ENCODE measurements at regions not wholly inside any gene's neighbourhood (a gene's known extent, or its start where the extent isn't known, plus 50 kb on each side); places are given as distances from the start of the nearest gene placed in this dataset.

DNA sequence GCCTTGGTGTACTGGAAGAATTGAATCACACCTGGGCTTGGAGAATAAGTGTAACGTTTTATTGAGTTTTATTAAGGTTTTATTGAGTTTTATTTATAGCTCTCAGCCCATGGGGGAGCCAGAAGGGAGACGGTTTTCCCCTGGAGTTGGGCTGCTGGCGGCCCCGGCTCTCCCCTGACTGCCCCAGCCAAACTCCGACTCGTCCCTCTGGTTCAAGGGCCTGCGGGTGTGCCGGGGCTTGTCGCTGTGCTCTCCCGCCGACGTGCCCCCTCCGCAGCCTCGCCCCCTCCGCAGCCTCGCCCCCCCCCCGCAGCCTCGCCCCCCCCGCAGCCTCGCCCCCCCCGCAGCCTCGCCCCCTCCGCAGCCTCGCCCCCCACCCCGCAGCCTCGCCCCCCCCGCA is 326.1 kb upstream of the RTL1 start:
- DNase-seq (ENCODE audit: low read depth) = no peak

DNA sequence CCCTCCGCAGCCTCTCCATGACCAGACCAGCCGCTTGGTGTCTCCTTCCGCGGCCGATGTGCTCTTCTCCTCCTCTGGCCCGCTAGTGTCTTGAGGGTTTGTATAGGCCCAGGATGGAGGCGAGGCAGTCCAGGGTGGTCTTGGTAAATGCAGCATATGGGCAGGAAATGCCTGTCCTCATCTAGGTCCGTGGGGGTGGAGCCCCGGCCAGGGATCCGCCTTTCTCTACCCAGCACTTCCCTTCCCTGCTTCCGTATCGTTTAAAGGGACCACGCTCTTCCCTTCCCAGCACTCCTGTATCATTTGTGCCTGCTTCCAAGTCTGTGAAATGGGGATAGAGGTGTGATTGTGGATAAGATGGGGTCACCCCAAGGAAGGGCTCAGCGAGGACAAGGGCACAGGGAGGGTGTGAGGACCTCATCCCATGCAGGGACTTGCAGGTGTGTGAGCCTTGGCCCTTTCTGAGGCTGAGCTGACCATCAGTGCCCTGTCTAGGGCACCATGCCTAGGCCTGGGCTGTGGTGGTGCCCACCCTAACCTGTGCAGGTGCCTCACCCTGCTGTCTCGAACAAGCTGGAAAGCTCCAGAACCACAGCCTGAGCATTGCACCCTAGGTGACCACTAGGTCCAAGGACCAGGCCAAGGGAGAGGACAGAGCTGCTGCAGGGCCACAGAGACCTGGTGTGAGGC is 326.8 kb upstream of the RTL1 start:
- DNase-seq (ENCODE audit: low read depth) = no peak

DNA sequence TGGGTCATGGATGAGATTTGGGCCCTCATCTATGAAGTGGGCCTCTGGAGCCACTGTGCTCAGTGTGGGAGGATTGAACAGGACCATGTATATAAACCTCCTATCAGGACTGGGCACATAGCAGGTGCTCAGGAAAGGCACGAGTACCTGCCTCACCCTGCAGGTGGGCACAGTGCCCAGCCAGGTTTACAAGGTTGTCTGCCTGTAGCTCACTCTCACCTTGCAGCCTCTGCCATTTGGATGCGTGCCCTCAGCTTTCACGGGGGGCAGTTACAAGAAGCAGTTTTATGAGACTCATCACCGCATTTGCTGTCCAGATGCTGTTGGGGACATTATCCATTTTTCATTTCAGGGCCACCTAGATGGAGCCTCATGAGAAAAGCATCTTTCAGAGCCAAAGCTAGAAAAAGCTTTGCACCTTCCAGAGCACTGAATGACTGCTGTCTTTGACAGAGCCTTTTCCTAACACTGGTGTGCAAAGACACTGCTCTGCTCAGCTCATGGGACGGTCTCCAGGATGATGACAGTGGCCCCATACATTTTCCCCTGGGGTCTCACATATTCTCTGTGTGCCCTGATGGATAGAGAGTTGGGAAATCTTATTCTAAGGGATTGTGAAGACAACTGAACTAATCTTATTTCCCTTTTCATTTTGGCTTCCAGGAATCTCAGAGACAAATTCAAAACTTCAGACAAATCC is 327.5 kb upstream of the RTL1 start:
- no peak for DNase-seq (ENCODE audit: low read depth)

DNA sequence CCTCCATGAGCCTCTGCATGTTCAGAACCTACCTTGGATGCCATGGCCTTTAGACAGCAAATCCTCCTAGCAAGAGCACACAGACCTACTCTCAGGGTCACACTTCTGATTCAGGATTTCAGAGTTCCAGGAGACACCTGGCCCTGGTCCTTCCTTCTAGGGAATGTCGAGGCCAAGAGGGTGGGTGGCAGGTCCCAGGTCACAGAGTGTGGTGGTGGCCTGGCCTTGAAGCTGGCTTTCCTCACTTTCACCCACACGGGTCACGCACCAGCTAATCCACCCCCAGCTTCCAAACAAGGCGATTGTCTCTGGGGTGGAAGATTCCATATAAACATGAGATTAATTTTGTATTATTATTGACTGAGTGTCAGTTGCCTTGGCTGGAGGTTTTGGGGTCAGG is 328.3 kb upstream of the RTL1 start:
- no peak for DNase-seq (ENCODE audit: low read depth)

DNA sequence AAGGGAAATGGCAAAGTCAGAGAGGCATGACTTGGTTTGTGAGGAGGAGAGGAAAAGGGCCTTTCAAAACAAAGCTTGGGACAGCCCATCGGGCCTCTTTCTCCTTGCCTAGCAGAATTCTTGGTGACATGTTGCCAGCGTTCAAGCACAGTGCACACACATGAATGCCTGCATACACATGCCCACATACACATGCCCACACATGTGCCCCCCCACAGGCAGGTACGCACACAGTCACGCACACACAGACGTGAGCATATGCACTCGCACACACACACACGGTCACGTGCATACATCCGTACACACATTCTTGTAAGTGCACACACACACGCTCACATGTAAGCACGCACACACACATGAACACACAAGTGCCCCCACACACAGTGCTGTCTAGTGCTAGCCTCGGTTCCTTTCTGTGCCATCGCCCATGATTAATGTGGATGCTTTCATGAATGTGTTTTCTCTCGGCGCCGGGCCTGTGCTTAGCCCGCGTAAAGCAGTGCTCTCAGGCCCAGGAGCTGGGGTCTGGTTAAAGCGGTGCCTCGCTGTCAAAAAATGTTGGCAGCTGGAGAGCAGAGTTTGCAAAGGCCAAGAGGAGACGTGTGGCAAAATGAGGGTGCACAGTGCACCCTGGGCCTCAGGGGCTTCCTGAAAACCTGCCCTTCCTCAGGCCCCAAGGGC is 328.8 kb upstream of the DIO3 start:
- no peak for DNase-seq (ENCODE audit: low read depth)

DNA sequence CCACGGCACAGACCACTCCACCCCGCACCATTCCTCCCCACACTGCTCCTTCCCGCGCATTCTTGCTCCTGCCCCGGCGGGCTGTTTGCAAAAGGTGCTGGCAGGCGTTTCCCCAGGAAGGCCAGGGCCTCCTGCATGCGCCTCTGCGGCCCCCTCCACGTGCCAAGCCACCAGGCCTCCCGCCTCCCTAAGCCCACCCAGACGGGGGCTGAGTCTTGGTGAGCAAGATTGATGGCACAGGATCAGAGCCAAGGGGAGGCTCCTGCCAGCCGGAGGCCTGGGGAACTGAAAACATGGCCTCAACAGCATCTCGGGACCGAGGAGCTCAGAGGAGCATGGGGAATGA is 328.3 kb upstream of the DIO3 start:
- no peak for DNase-seq (ENCODE audit: low read depth)

DNA sequence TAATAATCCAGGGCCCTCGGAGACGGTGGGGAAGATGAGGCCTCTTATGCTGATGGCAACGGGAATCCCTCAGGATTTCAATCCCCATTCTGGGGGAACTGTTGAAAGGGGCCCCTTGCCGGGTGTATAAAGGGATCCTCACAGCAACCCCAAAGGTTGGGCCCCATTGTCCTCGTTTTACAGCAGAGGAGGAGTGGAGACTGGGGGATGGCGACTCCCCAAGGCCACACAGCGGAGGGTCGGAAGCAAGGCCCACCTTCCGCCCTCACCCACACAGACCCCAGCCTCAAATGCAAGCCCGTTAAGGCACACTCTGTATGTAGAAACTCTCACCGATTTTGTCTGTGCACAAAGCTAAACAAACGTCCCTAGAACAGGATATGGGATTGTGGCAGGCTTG is 327.9 kb upstream of the DIO3 start:
- DNase-seq (ENCODE audit: low read depth) = no peak

DNA sequence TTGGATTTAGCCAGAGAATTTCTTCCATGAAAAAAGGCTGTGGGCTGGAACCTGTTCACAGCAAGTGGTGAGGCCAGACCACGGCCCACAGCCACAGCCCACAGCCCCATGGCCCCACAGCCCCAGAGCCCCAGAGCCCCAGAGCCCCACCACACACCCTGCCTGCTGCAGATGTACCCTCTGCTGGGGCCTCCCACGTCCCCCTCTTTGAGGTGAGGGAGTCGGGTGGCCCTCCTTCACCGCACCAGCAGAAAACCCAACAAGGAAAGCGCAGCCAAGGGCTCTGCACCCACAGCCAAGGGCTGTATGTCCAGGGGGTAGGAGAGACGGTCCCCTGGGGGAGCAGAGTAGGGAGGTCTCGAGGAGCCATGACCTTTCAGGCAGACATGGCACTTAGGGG is 327.5 kb upstream of the DIO3 start:
- DNase-seq (ENCODE audit: low read depth) = no peak

DNA sequence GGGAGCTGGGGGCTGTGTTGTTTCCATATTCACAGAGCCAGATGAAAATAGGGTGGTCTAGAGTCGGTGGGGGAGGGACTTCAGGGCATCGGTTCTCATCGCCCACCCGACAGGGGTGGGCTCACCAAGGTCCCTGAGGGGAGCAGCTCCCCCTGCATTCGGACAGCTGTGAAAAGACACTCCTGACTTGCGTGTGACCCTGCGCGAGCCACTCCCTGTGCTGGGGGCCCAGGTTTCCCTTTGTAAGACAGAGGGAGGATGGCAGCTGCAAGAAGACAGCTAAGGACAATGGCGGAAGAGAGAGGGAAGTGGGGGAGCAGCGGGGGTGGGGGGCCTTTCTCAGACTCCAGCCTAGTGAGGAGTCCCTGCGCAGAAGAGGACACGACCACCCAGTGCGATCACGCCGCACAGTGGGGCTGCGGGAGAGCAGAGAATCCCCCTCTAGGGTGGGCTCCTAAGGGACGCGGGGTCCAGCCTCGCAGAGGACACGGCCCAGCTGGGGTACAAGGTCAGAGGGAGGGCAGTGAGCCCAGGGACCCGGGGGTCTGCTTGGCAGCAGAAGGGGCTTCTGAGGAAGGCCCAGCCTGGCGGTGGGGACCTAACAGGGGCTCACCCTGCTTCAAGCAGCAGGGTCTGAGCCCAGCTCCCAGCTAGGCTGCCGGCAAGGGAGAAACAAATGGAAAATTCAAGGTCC is 326.9 kb upstream of the DIO3 start:
- DNase-seq (ENCODE audit: low read depth) = no peak

DNA sequence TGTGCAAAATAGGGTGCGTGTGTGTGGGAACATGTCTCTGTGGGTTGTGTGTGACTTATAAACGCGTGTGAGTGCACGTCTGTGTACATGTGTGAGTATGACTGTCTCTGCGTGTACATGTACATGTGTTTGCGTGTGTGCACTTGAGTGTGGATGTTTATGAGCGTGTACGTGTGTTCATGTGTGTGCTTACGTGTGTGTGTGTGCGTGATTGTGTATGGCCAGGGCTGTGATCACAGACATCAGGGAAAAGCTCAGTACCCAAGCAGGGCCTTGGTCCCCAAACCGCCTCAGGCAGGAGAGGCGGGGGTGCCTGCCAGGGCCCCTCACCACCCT is 326.3 kb upstream of the DIO3 start:
- no peak for DNase-seq (ENCODE audit: low read depth)

DNA sequence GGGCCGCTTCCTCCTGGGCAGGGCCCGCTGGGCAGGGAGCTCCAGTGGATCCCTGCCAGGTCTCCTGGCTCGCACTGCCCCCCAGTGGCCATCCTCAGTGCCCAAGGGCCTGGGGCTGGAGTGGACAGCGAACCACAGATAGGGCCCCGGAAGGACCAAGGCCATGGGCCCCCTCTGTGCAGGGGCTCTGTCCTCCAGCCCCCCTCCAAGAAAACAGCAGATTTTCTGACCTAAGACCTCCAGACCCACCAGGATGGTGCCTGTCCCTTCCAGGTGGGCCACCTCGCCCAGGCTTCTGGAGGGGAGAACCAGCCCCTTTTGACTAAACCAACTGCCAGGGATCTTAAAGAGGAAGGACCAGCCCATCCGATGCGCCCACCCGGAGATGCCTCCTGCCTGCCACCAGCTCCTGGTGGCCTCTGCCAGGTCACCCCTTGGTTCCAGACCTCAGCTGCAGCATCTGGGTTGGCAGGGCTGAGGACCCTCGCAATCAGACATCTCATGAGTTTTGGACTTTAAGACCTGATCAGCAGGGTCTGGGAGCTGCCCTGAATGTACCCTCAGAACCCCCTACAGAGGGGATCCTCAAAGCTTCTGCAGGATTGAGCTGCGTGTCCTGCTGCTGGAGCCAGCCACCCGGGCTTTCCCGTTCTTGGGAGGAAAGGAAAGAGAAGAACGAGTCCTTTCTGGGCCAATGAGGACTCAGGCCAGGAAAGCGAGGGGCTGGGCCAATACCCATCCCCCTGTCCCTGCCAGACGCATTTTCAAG is 325.8 kb upstream of the DIO3 start:
- DNase-seq (ENCODE audit: low read depth) = no peak

DNA sequence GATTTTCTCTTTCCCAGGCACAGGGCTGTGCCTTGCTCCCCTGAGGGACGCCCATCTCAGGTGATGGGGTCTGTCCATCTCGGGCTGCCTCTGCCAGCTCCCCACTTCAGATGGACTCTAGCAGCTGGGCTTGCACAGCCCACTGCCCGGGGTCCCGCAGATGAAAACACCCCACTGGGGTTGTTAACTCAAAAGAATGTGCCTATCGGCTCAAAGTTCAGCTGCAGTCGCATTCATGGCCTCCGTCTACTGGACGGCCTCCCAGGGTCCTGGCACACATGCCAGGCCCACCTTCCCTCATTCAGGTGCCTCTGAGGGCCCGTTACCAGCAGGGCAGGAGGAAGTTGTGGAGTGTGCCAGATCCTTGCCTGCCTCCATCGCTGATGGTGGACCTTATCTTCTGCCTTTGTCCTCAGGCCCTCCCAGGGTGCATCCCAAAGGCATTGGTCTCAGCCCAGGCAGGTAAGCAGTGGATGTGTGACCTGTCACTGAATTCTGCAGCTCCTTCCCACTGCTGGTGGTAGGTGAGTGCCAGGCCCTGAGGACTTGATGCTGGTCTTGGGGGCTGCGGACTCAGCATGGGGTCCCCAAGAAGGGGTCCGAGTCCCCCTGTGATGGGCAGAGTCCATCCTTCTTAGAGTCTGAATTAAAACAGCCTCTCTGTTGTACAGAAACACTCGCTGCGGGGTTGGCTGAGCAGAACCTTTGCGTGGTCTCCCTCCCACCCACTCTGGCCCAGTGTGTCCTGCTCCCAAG is 324.6 kb upstream of the DIO3 start:
- DNase-seq (ENCODE audit: low read depth) = no peak

DNA sequence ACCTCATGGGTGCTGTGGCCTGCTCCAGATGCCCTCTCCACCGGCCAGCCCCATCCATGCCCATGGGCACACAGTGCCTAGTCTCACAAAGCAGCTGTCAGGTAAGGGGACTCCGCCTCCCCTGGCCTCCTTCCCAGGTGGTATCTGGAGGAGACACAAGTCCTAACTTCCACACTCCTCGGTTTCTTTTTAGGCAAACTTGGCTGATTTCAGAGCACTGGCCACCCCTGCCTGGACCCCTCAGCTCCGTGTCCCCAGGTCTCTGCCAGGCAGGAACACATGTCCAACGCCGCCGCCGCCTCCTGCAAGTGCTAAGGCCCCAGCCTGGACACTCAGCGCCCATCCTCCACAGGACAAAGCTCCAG is 324.1 kb upstream of the DIO3 start:
- no peak for DNase-seq (ENCODE audit: low read depth)

DNA sequence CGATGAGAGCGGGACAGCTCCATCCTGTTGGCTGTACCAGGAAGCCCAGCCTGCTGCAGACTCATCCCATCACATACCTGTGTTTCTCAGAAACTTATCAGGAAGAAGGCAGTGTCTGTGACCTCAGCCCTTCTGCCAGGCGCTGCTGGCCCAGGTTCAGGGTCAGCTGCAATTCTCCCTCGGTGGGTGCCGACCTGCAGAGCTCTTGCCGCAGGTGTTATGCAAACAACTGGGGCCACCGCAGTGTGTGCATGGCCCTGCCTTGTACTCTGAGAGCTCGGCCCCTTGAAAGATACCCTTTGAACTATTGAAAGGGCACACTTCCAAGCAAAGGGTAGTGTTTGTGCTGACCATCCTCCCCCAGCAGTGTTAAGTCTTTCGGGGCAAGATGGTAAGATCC is 322.2 kb upstream of the DIO3 start:
- no peak for DNase-seq (ENCODE audit: low read depth)

DNA sequence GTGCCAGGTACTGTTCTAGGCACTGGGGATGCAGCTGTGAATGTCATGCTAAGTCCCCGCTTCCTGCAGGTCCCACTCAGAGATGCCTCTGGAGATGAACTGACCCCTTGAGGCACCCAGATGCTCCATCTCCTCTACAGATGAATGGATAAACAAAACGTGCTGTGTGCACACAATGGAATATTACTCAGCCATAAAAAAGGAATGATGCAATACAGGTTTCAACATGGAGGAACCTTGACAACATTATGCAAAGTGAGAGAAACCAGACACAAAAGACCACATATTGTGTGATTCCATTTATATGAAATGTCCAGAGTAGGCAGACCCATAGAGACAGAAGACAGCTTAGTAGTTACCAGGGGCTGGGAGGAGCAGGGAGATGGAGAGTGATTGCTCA is 320.1 kb upstream of the DIO3 start:
- no peak for DNase-seq (ENCODE audit: low read depth)

DNA sequence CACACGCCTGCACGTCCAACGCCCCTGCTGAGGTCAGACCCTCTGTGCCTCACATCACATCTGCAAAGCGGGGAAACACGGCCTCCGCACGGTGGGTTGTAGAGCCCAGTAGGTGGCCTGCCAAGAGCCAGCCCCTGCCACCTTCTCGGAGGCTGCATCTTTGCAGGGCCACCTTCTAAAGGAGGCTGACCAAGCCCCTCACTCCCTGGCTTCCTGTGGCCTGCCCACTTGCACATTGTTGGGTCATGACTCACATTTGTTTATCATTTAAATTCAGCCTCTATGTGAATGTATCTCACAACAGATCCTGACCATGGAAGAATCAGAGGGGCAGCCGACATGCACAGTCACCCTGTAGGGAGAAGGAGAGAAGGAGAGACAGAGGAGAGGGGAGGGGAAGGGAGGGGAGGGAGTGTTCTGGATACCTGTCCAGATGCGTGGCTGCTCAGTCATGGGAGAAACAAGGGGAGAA is 319.5 kb upstream of the DIO3 start:
- no peak for DNase-seq (ENCODE audit: low read depth)

DNA sequence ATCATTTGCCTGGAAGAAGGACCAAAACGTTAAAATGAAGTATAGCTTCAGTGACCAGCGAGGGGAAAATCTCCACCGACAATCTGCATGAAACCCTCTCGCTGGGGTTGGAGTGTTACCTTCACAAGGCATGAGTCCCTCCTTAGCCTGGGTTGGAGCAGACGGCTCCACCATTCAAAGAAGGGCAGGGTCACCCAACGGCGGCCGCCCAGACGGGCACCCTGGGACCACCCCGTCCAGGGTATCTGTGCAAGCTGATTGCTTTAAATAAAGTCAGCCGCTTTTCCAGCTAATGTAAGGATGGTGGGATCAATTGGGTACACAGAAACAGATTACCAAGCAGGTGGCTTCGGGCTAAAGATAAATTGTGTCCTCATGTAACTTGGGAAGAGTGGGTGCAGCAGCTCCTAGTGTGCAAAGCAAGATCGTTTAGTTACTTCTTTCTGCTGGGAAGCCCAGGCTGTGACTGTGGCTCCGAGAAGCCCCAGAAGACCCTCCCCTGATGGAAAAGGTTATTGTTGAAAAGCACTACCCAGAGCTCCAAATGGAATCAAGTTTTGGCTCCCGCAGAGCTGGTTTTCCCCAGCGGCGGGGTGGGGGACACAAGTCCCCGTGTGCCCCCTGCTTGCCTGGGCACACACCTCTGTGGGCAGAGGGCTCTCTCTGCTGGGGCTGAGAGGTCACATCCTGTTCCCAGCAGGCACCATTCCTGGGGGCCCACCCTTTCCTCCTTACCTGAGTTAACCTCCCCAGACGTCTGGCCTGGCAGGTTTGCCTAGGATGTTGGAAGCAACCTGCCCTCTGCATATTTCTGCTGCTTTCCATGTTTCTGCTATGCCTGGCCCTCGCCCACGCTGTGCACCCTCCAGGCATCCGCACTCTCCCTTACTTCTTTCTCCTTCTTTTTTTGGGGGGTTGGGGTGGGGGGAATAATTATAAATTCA is 318.6 kb upstream of the DIO3 start:
- no peak for DNase-seq (ENCODE audit: low read depth)

DNA sequence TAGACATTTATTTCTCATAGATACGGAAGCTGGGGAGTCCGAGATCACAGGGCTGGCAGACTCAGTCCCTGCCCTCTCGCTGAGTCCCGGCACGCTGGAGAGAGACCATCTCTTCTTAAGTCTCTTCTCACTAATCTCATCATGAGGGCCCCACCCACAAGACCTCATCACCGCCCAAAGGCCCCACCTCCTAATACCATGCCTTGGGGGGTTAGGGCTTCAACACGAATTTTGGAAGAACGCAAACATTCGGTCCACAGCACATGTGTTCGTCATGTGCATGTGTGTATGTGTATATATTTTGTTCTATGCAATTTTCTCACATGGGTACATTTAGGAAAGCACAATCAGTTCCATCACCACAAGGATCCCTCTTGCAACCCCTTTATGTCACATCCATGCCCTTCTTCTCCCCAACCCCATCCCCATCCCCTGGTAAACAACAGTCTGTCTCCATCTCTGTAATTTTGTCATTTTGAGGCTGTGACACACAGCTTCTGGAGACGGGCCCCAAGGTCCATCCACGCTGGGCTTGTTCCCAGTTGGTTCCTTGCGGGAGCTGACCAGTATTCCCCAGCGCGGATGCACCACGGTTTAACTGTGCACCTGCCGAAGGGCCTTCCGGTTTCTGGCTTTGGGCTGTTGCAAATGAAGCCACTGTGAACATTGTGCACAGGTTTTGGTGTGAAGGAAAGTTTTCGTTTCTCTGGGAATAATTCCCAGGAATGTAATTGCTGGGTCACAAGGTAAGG is 317.5 kb upstream of the DIO3 start:
- no peak for DNase-seq (ENCODE audit: low read depth)
